NT2/D1 (cell line): ENCODE measurements at regions not wholly inside any gene's neighbourhood (a gene's known extent, or its start where the extent isn't known, plus 50 kb on each side); places are given as distances from the start of the nearest gene placed in this dataset.

Source experiments
- DNase-seq: peaks from one replicate; pipeline ENCODE4 v3.0.0-alpha.2; 2011; ENCODE audit warnings: low read depth, low spot score
- H3K27me3 ChIP-seq: 2 replicates; pipeline ENCODE4 v1.6.0; 2011; ENCODE audit warnings: mild to moderate bottlenecking; ENCODE audit not compliant: insufficient read length, insufficient read depth
- H3K36me3 ChIP-seq: 2 replicates; pipeline ENCODE4 v1.6.1; 2011; ENCODE audit warnings: mild to moderate bottlenecking, low read length, mixed read lengths; ENCODE audit not compliant: insufficient read depth, insufficient read length
- H3K4me1 ChIP-seq: 2 replicates; pipeline ENCODE4 v1.5.1; 2011; ENCODE audit not compliant: insufficient read depth, insufficient read length
- H3K4me3 ChIP-seq: 2 replicates; pipeline ENCODE4 v1.5.1; 2011; ENCODE audit warnings: low read depth; ENCODE audit not compliant: insufficient read length
- H3K9ac ChIP-seq: 2 replicates; pipeline ENCODE4 v1.6.0; 2011; ENCODE audit warnings: low read depth; ENCODE audit not compliant: insufficient read length
- H3K9me3 ChIP-seq: 2 replicates; pipeline ENCODE4 v1.5.1; 2011; ENCODE audit warnings: mild to moderate bottlenecking, low read length; ENCODE audit not compliant: insufficient read depth
- SUZ12 ChIP-seq: IDR thresholded peaks from 2 replicates; pipeline ENCODE4 v1.6.1; 2011; ENCODE audit not compliant: insufficient read length, insufficient read depth; ENCODE audit errors: extremely low read depth
- YY1 ChIP-seq: IDR thresholded peaks from 2 replicates; pipeline ENCODE4 v1.6.1; 2011; ENCODE audit not compliant: insufficient read length, insufficient read depth
- ZNF274 ChIP-seq: IDR thresholded peaks from 2 replicates; pipeline ENCODE4 v1.6.1; 2011; ENCODE audit warnings: mild to moderate bottlenecking, low read depth, low read length

DNA sequence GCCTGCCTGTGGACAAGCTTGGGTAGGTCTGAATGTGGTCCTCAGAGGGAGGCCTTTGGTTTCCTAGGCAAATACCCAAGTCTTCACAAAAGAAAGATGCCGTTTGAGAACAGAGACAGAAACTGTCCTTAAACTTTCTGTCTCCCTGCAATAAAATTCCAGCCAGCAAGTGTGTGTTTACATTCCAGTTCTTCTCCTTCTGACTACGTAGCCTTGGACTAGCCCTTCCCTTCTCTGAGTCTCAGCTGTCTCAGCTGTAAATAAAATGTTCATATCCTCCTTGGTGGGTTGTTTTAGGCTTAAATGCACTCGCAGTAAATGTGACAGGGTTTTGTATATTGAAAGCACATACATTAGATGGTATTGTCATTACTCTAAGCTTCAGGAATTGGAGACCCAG is 561.2 kb upstream of the MKI67 start:
- TF ChIP-seq ZNF274 (no peak), SUZ12 (no peak), YY1 (no peak)

GRCh38 chr10:128687927-128688549 is 561.8 kb upstream of the MKI67 start:
- Histone ChIP-seq H3K4me3 (no peak overlapping the region), H3K27me3 (no peaks in the 10 kb centered on the region), H3K36me3 (no peaks in the 10 kb centered on the region), H3K4me1 (no peaks in the 10 kb centered on the region), H3K9ac (no peak overlapping the region), H3K9me3 (no peaks in the 10 kb centered on the region)
- TF ChIP-seq ZNF274, result no peak
- no peak for TF ChIP-seq YY1
- TF ChIP-seq SUZ12, result no peak
- DNase-seq, result no peak

More for the DNA sequence above, 561.2 kb upstream of the MKI67 start:
- Histone ChIP-seq H3K4me1 (no peaks in the 10 kb centered on the region), H3K4me3 (no peak overlapping the region), H3K9me3 (no peaks in the 10 kb centered on the region), H3K36me3 (no peaks in the 10 kb centered on the region), H3K27me3 (no peaks in the 10 kb centered on the region), H3K9ac (no peak overlapping the region)
- no peak for DNase-seq

DNA sequence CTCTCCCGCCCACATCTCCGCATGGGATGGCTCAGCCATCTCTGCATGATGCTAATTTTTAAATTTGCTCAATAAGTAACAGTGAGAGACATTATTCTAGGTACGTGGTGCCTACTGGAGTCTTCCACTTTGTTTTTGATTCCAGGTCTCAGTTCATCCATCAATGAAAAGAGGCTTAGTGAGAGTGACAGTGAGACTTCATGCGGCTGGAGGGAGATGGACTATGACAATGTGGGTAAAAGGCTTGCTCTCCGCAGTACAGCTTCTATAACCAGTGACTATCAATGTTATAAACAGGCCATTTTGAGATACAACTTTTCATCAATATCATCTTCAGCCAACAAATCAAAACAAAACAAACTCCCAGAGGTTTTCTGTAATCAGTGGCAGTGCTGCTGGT is 563.4 kb upstream of the MKI67 start:
- Histone ChIP-seq H3K9me3 (no peaks in the 10 kb centered on the region), H3K27me3 (no peaks in the 10 kb centered on the region), H3K36me3 (no peaks in the 10 kb centered on the region), H3K9ac (no peak overlapping the region), H3K4me1 (no peaks in the 10 kb centered on the region), H3K4me3 (no peak overlapping the region)
- TF ChIP-seq SUZ12 (no peak), YY1 (no peak), ZNF274 (no peak)
- DNase-seq, result no peak

- Histone ChIP-seq H3K27me3 (no peaks in the 10 kb centered on the region), H3K9me3 (no peaks in the 10 kb centered on the region), H3K9ac (no peak overlapping the region), H3K36me3 (no peaks in the 10 kb centered on the region), H3K4me1 (no peaks in the 10 kb centered on the region), H3K4me3 (no peak overlapping the region)
- no peak for DNase-seq
- no peak for TF ChIP-seq SUZ12
- no peak for TF ChIP-seq ZNF274
- TF ChIP-seq YY1, result no peak
Measured at GRCh38 chr10:128693493-128694131, 567.4 kb upstream of the MKI67 start.

DNA sequence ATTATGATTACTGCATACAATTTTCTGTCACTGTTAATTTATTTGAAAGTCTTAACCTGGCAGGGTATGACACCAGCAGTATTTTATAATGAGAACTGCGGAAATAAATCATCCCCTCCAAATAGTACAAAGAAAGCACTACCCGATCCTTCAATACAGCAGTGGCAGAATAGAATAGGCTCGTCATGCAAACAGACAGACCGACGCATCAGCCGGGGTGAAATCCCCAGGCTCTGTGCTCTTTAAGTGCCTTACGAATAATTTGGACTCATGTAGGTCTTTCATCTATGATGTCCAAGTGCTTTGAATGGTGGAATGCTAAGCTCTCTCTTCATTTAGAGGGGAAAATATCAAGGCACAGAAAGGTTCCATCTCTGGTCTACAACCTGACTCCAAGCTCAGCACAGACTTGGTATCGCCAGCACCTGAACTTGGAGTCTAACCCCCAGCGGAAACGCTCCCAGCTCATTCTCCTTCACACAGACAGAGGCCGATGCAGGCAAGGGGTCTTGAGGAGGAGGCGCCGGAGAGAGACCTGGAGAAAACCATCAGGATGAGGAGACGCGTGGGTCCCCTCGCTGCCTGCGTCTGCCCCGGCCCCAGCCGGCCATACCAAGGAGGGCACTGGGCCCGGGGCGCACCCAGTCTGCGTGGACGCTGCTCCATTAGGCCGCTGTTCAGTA is 568.1 kb upstream of the MKI67 start:
- Histone ChIP-seq H3K9me3 (no peaks in the 10 kb centered on the region), H3K4me3 (no peak overlapping the region), H3K36me3 (no peaks in the 10 kb centered on the region), H3K4me1 (no peaks in the 10 kb centered on the region), H3K9ac (no peak overlapping the region), H3K27me3 (no peaks in the 10 kb centered on the region)
- TF ChIP-seq SUZ12, result no peak
- no peak for TF ChIP-seq ZNF274
- TF ChIP-seq YY1, result no peak
- DNase-seq, result no peak

DNA sequence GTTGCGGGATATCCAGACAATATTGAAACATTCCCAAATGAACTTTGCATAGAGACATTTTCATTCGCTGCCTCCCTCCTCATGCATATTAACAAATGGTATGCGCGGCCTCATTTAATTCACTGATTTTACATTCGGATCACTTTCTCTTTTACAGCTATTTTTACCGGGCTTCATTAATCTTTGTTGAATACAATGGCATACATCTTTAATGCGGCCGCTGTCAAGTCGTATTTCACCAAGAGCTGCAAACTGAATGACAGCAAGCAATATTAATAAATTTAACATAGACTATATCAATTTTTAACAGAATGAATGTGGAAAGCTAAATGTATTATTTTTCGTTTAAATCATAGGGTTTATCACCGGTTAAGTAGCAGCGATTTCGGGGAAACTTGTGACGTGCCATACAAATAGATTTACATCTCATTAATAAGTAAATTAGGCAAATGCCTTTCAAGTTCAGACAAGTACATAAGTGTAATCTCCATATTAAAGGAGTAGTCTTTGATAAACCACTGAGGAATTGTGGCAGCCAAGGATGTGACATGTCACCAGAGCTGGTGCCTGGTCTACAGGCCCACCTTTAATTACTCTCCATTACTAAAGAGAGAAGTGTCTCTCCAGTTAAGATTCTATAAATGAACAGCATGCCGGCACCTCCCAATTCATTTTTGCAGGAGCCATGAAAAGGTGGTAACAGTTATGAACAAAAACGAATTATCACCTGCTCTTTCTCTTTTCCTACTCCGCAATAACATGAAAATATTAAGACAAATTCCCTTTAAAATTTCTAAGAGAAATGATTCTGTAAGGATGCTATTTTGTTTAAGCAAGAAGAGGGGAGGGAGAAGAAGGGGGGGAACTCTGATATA is 568.9 kb upstream of the MKI67 start:
- DNase-seq, result no peak
- TF ChIP-seq SUZ12 (no peak), YY1 (no peak), ZNF274 (no peak)
- Histone ChIP-seq H3K4me3 (no peak overlapping the region), H3K9me3 (no peaks in the 10 kb centered on the region), H3K9ac (no peak overlapping the region), H3K27me3 (no peaks in the 10 kb centered on the region), H3K4me1 (no peaks in the 10 kb centered on the region), H3K36me3 (no peaks in the 10 kb centered on the region)

GRCh38 chr10:128695931-128696330 is 569.7 kb upstream of the MKI67 start:
- H3K9me3 ChIP-seq, result no peaks in the 10 kb centered on the region
- no peaks in the 10 kb centered on the region for H3K4me1 ChIP-seq
- H3K36me3 ChIP-seq, result no peaks in the 10 kb centered on the region
- H3K4me3 ChIP-seq, result no peak overlapping the region
- TF ChIP-seq SUZ12 (no peak), ZNF274 (no peak), YY1 (no peak)
- no peak overlapping the region for H3K9ac ChIP-seq
- DNase-seq, result no peak
- H3K27me3 ChIP-seq, result no peaks in the 10 kb centered on the region
